ENCODE measurements at regions not wholly inside any gene's neighbourhood (a gene's known extent, or its start where the extent isn't known, plus 50 kb on each side); places are given as distances from the start of the nearest gene placed in this dataset.

DNA sequence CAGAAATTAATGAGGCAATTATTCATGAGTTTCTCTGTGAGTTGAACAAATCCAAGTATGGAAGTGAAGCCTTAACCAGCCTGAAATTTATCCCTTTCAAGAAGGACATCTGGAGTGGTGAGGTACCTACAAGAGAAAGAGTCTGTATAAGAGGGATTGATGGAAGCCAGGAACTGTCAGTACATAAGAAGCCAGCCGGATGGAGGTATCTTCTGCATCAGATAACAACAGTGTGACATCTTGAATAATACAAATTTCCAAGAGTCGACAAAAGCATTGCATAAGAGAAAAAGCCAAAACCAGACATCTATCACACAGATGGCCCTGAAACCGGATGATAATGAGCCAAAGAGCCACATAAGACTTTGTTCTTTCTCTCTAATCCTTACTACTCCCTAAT lies 781.2 kb downstream of the FLRT2 start:
- no peak overlapping the region for H3K4me3 Mint-ChIP-seq
- no peaks in the 10 kb centered on the region for H3K36me3 Mint-ChIP-seq (ENCODE audit: low read depth)
- no peaks in the 10 kb centered on the region for H3K9me3 Mint-ChIP-seq
- no peaks in the 10 kb centered on the region for H3K4me1 Mint-ChIP-seq (ENCODE audit: low read depth)
- no peak overlapping the region for H3K27ac Mint-ChIP-seq
- no peaks in the 10 kb centered on the region for H3K27me3 Mint-ChIP-seq

GRCh38 chr14:86310611-86311010 lies 780.7 kb downstream of the FLRT2 start:
- Mint-ChIP-seq H3K27ac (no peak overlapping the region), H3K4me1 (ENCODE audit: low read depth) (no peaks in the 10 kb centered on the region), H3K4me3 (no peak overlapping the region), H3K9me3 (no peaks in the 10 kb centered on the region), H3K27me3 (no peaks in the 10 kb centered on the region), H3K36me3 (ENCODE audit: low read depth) (no peaks in the 10 kb centered on the region)

DNA sequence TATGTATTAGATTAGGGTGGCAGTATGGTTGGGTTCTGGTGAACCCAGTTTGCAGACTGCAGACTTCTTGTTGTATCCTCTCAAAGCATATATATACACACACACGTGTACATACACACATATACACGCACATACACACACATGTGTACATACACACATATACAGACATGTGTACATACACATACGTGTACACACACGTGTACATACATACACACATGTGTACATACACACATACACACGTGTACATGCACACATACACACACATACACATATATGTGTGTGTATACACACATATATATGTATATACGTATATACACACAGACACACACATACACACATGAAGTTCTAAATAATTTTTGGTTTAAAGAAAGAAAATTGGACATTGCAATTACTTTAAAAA lies 780.2 kb downstream of the FLRT2 start:
- Mint-ChIP-seq H3K9me3 (no peaks in the 10 kb centered on the region), H3K36me3 (ENCODE audit: low read depth) (no peaks in the 10 kb centered on the region), H3K4me1 (ENCODE audit: low read depth) (no peaks in the 10 kb centered on the region), H3K4me3 (no peak overlapping the region), H3K27ac (no peak overlapping the region), H3K27me3 (no peaks in the 10 kb centered on the region)

- H3K4me1 Mint-ChIP-seq (ENCODE audit: low read depth) = no peaks in the 10 kb centered on the region
- H3K27me3 Mint-ChIP-seq = no peaks in the 10 kb centered on the region
- H3K27ac Mint-ChIP-seq = no peak overlapping the region
- no peaks in the 10 kb centered on the region for H3K36me3 Mint-ChIP-seq (ENCODE audit: low read depth)
- no peaks in the 10 kb centered on the region for H3K9me3 Mint-ChIP-seq
- H3K4me3 Mint-ChIP-seq = no peak overlapping the region
Measured at GRCh38 chr14:86305058-86305457, 775.1 kb downstream of the FLRT2 start.

GRCh38 chr14:86299994-86300393 lies 770.0 kb downstream of the FLRT2 start:
- Mint-ChIP-seq H3K36me3 (ENCODE audit: low read depth) (no peaks in the 10 kb centered on the region), H3K4me1 (ENCODE audit: low read depth) (no peaks in the 10 kb centered on the region), H3K4me3 (no peak overlapping the region)

GRCh38 chr14:86296173-86296572 lies 766.2 kb downstream of the FLRT2 start:
- H3K4me3 Mint-ChIP-seq = no peak overlapping the region
- H3K4me1 Mint-ChIP-seq (ENCODE audit: low read depth) = no peaks in the 10 kb centered on the region
- no peaks in the 10 kb centered on the region for H3K27me3 Mint-ChIP-seq
- H3K9me3 Mint-ChIP-seq = no peaks in the 10 kb centered on the region
- no peaks in the 10 kb centered on the region for H3K36me3 Mint-ChIP-seq (ENCODE audit: low read depth)
- no peak overlapping the region for H3K27ac Mint-ChIP-seq

More at GRCh38 chr14:86299994-86300393, 770.0 kb downstream of the FLRT2 start:
- Mint-ChIP-seq H3K27ac (no peak overlapping the region), H3K9me3 (no peaks in the 10 kb centered on the region), H3K27me3 (no peaks in the 10 kb centered on the region)

DNA sequence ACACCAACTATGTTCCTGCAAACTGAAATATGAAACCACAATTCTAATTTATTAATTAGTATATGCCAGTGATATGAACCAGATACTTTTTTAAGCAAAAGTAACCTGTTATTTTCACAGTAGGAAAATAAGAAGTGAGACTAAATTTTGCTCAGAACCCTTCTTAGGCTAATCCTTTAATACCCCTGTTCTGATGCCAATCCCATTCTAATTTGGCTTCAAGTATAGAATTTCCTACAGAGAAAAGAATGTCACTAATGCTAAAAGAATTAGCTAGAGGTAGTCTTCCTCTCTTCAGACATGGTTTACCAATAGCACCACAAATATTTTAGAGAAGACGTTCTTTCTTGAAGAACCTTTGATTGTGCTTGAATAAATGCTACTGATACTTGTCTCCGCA lies 758.4 kb downstream of the FLRT2 start:
- H3K27me3 Mint-ChIP-seq = no peaks in the 10 kb centered on the region
- no peak overlapping the region for H3K4me3 Mint-ChIP-seq
- peaks cover 6% of the 10 kb centered on the region for H3K9me3 Mint-ChIP-seq
- no peak overlapping the region for H3K27ac Mint-ChIP-seq
- no peaks in the 10 kb centered on the region for H3K36me3 Mint-ChIP-seq (ENCODE audit: low read depth)
- H3K4me1 Mint-ChIP-seq (ENCODE audit: low read depth) = no peaks in the 10 kb centered on the region

GRCh38 chr14:86279405-86279804 lies 749.5 kb downstream of the FLRT2 start:
- Mint-ChIP-seq H3K27ac (no peak overlapping the region), H3K4me3 (no peak overlapping the region), H3K9me3 (peaks cover 7% of the 10 kb centered on the region), H3K4me1 (ENCODE audit: low read depth) (no peaks in the 10 kb centered on the region), H3K36me3 (ENCODE audit: low read depth) (no peaks in the 10 kb centered on the region), H3K27me3 (no peaks in the 10 kb centered on the region)

GRCh38 chr14:86257973-86258372 lies 728.0 kb downstream of the FLRT2 start:
- Mint-ChIP-seq H3K27ac (no peak overlapping the region), H3K4me1 (ENCODE audit: low read depth) (no peaks in the 10 kb centered on the region), H3K36me3 (ENCODE audit: low read depth) (no peaks in the 10 kb centered on the region), H3K9me3 (no peaks in the 10 kb centered on the region), H3K4me3 (no peak overlapping the region), H3K27me3 (no peaks in the 10 kb centered on the region)

DNA sequence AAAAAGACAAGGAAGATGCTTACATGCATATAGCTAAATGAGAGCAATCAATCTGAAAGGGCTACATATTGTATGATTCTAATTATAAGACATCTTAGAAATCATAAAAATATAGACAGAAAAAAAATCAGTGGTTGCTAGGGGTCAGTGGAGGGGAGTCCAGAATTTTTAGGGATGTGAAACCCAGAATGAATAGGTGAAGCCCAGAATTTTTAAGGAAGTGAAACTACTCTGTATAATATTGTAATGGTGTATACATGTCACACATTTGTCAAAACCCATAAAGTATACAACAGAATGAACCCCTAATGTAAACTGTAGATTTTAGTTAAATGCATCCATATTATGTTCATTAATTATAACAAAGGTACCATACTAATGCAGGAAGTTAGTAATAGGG lies 713.2 kb downstream of the FLRT2 start:
- H3K4me3 Mint-ChIP-seq = no peak overlapping the region
- no peaks in the 10 kb centered on the region for H3K9me3 Mint-ChIP-seq
- no peaks in the 10 kb centered on the region for H3K4me1 Mint-ChIP-seq (ENCODE audit: low read depth)
- no peaks in the 10 kb centered on the region for H3K27me3 Mint-ChIP-seq
- no peaks in the 10 kb centered on the region for H3K36me3 Mint-ChIP-seq (ENCODE audit: low read depth)
- H3K27ac Mint-ChIP-seq = no peak overlapping the region

- H3K27ac Mint-ChIP-seq = no peak overlapping the region
- H3K4me1 Mint-ChIP-seq (ENCODE audit: low read depth) = no peaks in the 10 kb centered on the region
- no peak overlapping the region for H3K4me3 Mint-ChIP-seq
- peaks cover 22% of the 10 kb centered on the region for H3K9me3 Mint-ChIP-seq
- no peaks in the 10 kb centered on the region for H3K27me3 Mint-ChIP-seq
- H3K36me3 Mint-ChIP-seq (ENCODE audit: low read depth) = no peaks in the 10 kb centered on the region
Measured at GRCh38 chr14:86237733-86238132, 707.8 kb downstream of the FLRT2 start.

DNA sequence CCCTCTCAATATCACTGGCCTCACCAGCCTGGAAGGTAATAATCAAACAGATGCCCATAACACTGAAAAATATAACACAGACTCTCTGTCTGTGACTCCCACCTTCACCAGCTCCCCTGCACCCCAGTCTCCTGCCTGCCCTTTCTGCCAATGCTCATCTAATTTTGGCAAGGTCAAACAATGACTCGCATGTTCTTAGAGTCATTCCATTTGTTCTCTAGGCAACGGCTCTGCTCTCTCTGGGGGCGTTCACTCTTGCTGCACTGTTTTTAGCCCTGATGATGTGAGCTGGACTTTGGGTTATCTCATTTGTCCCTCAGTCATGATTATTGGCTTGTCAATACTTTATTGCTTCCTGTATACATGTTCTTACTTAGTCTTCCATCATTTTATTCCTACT lies 691.8 kb downstream of the FLRT2 start:
- Mint-ChIP-seq H3K27me3 (no peaks in the 10 kb centered on the region), H3K36me3 (ENCODE audit: low read depth) (no peaks in the 10 kb centered on the region), H3K4me1 (ENCODE audit: low read depth) (no peaks in the 10 kb centered on the region), H3K9me3 (peaks cover 4% of the 10 kb centered on the region), H3K27ac (no peak overlapping the region), H3K4me3 (no peak overlapping the region)

DNA sequence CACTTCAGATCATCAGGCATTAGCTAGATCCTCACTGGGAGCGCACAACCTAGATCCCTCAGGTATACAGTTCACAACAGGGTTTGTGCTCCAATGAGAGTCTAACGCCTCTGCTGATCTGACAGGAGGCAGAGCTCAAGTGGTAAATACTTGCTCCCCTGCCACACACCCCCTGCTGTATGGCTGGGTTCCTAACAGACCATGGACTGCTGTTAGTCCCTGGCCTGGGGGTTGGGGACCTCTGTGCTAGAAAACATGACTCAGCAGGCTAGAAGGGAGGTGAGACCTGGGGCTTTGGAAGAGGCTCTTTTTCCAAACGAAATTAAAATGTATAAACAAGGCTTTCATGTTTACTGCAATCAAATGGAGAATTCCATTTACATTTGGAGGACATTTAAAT lies 691.1 kb downstream of the FLRT2 start:
- Mint-ChIP-seq H3K27ac (no peak overlapping the region), H3K4me1 (ENCODE audit: low read depth) (no peaks in the 10 kb centered on the region), H3K9me3 (peaks cover 4% of the 10 kb centered on the region), H3K4me3 (no peak overlapping the region), H3K27me3 (no peaks in the 10 kb centered on the region), H3K36me3 (ENCODE audit: low read depth) (no peaks in the 10 kb centered on the region)

GRCh38 chr14:86217523-86217922 lies 687.6 kb downstream of the FLRT2 start:
- H3K9me3 Mint-ChIP-seq = no peaks in the 10 kb centered on the region
- H3K4me1 Mint-ChIP-seq (ENCODE audit: low read depth) = no peaks in the 10 kb centered on the region
- no peaks in the 10 kb centered on the region for H3K27me3 Mint-ChIP-seq
- H3K27ac Mint-ChIP-seq = no peak overlapping the region
- H3K4me3 Mint-ChIP-seq = no peak overlapping the region
- H3K36me3 Mint-ChIP-seq (ENCODE audit: low read depth) = no peaks in the 10 kb centered on the region

GRCh38 chr14:86203843-86204242 lies 673.9 kb downstream of the FLRT2 start:
- no peak overlapping the region for H3K4me3 Mint-ChIP-seq
- H3K9me3 Mint-ChIP-seq = peaks cover 13% of the 10 kb centered on the region
- no peaks in the 10 kb centered on the region for H3K27me3 Mint-ChIP-seq
- no peaks in the 10 kb centered on the region for H3K36me3 Mint-ChIP-seq (ENCODE audit: low read depth)
- H3K4me1 Mint-ChIP-seq (ENCODE audit: low read depth) = peaks cover 5% of the 10 kb centered on the region
- no peak overlapping the region for H3K27ac Mint-ChIP-seq

GRCh38 chr14:86196471-86196870 lies 666.5 kb downstream of the FLRT2 start:
- no peaks in the 10 kb centered on the region for H3K4me1 Mint-ChIP-seq (ENCODE audit: low read depth)
- H3K27me3 Mint-ChIP-seq = no peaks in the 10 kb centered on the region
- H3K27ac Mint-ChIP-seq = no peak overlapping the region
- peaks cover 16% of the 10 kb centered on the region for H3K9me3 Mint-ChIP-seq
- no peaks in the 10 kb centered on the region for H3K36me3 Mint-ChIP-seq (ENCODE audit: low read depth)
- no peak overlapping the region for H3K4me3 Mint-ChIP-seq

DNA sequence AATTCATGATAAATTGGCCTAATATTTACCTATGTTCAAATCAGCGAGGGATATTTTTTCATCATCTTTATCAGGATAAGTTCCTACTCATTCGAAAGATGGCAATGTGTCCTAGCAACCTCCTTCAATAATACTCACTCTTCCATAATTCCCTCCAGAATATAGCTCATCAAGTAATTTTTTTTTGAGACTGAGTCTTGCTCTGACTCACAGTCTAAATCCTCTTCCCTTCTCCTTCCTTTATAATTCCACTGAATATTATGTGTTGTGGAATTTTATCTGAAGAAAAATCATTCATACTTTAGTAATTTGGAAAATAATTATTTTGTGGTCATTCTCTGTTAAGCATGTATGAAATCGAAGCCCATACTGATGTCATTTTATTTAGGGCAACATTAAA lies 663.8 kb downstream of the FLRT2 start:
- Mint-ChIP-seq H3K9me3 (peaks cover 17% of the 10 kb centered on the region), H3K4me3 (no peak overlapping the region), H3K4me1 (ENCODE audit: low read depth) (no peaks in the 10 kb centered on the region), H3K27me3 (no peaks in the 10 kb centered on the region), H3K36me3 (ENCODE audit: low read depth) (no peaks in the 10 kb centered on the region), H3K27ac (no peak overlapping the region)

All from stimulated activated naive CD8-positive, alpha-beta T cell treated with anti-CD3 and anti-CD28 coated beads, Interleukin-15, Interleukin-2, amounts not matched to agents 100 ng/mL and 50 ng/mL, for 24 hours (primary cell).